Ishikawa (cell line): ENCODE measurements at regions not wholly inside any gene's neighbourhood (a gene's known extent, or its start where the extent isn't known, plus 50 kb on each side); places are given as distances from the start of the nearest gene placed in this dataset.

ENCODE experiments used
- CEBPB ChIP-seq: IDR thresholded peaks from 2 replicates; pipeline ENCODE4 v1.6.1; 2012
- CREB1 ChIP-seq: IDR thresholded peaks from 2 replicates; pipeline ENCODE4 v1.6.1; 2012; ENCODE audit warnings: low read depth
- EGR1 ChIP-seq: IDR thresholded peaks from 2 replicates; pipeline ENCODE4 v1.6.1; 2012
- EP300 ChIP-seq: IDR thresholded peaks from 2 replicates; pipeline ENCODE4 v1.6.1; 2012; ENCODE audit warnings: borderline replicate concordance
- FOXM1 ChIP-seq: IDR thresholded peaks from 2 replicates; pipeline ENCODE4 v1.6.1; 2012; ENCODE audit warnings: low read depth, borderline replicate concordance
- NFIC ChIP-seq: IDR thresholded peaks from 2 replicates; pipeline ENCODE4 v1.6.1; 2012
- RAD21 ChIP-seq: IDR thresholded peaks from 2 replicates; pipeline ENCODE4 v1.6.1; 2012; ENCODE audit warnings: low read depth
- REST ChIP-seq: IDR thresholded peaks from 2 replicates; pipeline ENCODE4 v1.6.1; 2012; ENCODE audit warnings: low read depth, mild to moderate bottlenecking
- TAF1 ChIP-seq: IDR thresholded peaks from 2 replicates; pipeline ENCODE4 v1.6.1; 2012; ENCODE audit warnings: low read depth, mild to moderate bottlenecking
- TCF12 ChIP-seq: IDR thresholded peaks from 2 replicates; pipeline ENCODE4 v1.6.1; 2012; ENCODE audit warnings: low read depth
- TEAD4 ChIP-seq: IDR thresholded peaks from 2 replicates; pipeline ENCODE4 v1.6.1; 2012
- USF1 ChIP-seq: IDR thresholded peaks from 2 replicates; pipeline ENCODE4 v1.6.1; 2012
- YY1 ChIP-seq: IDR thresholded peaks from 2 replicates; pipeline ENCODE4 v1.6.1; 2012; ENCODE audit warnings: low read depth
- ZBTB7A ChIP-seq: IDR thresholded peaks from 2 replicates; pipeline ENCODE4 v1.6.1; 2012; ENCODE audit warnings: low read depth
- TF ChIP-seq, protein P1 (sequence below): IDR thresholded peaks from 2 replicates; pipeline ENCODE4 v1.6.1; 2012

DNA sequence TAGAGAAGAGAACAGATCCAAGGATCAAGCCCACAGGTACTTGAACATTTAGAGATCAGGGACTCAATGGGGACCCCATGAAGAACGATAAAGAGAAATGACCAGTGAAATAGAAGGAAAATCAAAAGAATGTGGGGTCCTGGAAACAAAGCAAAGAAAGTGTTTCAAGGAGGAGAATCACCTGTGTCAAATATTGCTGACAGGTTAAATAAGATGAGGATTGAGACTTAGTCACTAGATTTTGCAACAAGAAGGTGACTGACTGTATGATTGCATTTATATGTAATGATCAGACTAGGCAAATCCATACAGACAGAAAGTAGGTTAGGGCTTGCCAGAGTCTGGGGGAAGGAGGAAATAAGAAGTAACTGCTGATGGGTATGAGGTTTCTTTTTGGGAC is 254.9 kb upstream of the NPY start:
- TF ChIP-seq TCF12 = no peak
- TF ChIP-seq EP300 = no peak
- TF ChIP-seq ZBTB7A = no peak
- TF ChIP-seq REST = no peak
- TF ChIP-seq NFIC = no peak
- no peak for TF ChIP-seq EGR1
- no peak for TF ChIP-seq FOXM1
- TF ChIP-seq TAF1 = no peak
- TF ChIP-seq CREB1 = no peak

GRCh38 chr7:24034251-24034650 is 249.7 kb upstream of the NPY start:
- TF ChIP-seq CREB1 = no peak
- TF ChIP-seq USF1 = no peak
- TF ChIP-seq TAF1 = no peak
- TF ChIP-seq YY1 = no peak
- TF ChIP-seq EGR1 = no peak
- TF ChIP-seq, protein P1, sequence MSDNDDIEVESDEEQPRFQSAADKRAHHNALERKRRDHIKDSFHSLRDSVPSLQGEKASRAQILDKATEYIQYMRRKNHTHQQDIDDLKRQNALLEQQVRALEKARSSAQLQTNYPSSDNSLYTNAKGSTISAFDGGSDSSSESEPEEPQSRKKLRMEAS = no peak
- TF ChIP-seq CEBPB = no peak
- TF ChIP-seq EP300 = no peak
- TF ChIP-seq ZBTB7A = no peak

- TF ChIP-seq RAD21 = no peak
- TF ChIP-seq, protein P1 = no peak
- no peak for TF ChIP-seq TEAD4
- TF ChIP-seq REST = no peak
- TF ChIP-seq USF1 = no peak
- no peak for TF ChIP-seq CREB1
- no peak for TF ChIP-seq CEBPB
- TF ChIP-seq NFIC = no peak
- TF ChIP-seq FOXM1 = no peak
- no peak for TF ChIP-seq TCF12
- TF ChIP-seq EGR1 = no peak
- no peak for TF ChIP-seq TAF1
- TF ChIP-seq YY1 = no peak
- no peak for TF ChIP-seq EP300
- TF ChIP-seq ZBTB7A = no peak
Measured at GRCh38 chr7:24035366-24036032, 248.5 kb upstream of the NPY start.

DNA sequence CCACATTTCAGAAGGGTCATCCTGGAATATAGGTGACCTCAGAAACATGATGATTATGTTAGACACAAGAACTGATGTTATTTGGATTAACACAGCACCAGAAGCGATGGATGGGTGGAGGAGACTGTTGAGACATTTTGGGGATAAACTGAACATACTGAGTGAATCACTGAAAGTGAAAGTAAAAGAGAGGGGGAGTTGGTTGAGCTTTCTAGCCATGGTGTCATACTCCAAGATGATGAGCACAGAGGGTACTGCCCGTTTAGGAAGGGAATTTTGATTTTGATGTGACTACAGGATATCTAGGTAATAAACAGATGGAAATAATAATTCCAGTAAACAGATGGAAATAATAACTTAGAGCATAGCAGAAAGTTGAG is 248.0 kb upstream of the NPY start:
- no peak for TF ChIP-seq TCF12
- TF ChIP-seq USF1 = no peak
- no peak for TF ChIP-seq RAD21
- no peak for TF ChIP-seq ZBTB7A
- no peak for TF ChIP-seq TEAD4

DNA sequence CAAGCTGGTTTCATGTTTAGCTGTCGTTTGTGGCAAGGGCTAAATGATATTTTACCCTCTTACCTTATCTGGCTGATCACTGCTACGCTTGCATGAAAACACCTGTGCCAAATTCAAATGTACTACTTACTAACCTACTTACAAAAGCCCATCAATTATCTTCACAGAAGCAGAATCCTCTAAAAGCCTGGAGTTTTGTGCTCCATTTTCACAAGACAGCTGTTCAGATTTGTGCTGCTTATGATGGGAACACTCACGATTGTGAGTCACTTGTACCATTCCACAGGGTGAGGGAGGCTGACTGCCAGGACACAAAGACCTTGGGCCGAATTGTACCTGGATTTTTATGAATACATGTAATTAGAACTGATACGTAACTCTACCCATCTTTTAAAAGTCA is 245.0 kb upstream of the NPY start:
- no peak for TF ChIP-seq USF1
- TF ChIP-seq REST = no peak
